Muscle of back (tissue), 3 donors: ENCODE measurements at regions not wholly inside any gene's neighbourhood (a gene's known extent, or its start where the extent isn't known, plus 50 kb on each side); places are given as distances from the start of the nearest gene placed in this dataset.
"Not testable (repeated sequence)": the region's sequence is repeated elsewhere in the genome, so short reads cannot be mapped to it uniquely, and the experiment has no call there.

Experiments
- DNase-seq, 3 donors: peaks; one replicate each; pipeline versions ENCODE4 v3.0.0 to v3.0.0-alpha.2; 2013

DNA sequence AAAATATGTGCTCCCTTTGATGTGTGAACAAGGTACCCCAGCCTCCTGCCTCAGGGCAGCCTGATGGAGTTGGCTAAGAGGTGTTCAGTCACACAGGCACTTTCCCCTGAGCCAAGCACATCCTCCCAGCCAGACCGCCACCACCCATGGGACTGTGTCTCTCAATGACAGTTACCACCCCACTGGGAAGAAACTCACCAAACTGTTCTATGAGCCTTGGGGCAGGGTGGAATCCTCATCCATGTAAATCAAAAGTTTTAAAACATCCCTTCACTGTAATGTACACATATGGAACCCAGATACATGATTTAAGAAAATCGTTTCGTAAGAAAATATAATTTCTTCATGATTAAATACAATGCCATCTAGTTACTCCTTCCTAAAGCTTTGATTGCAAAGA is 138.4 kb upstream of the LSM14A start:
- DNase-seq: no peak

DNA sequence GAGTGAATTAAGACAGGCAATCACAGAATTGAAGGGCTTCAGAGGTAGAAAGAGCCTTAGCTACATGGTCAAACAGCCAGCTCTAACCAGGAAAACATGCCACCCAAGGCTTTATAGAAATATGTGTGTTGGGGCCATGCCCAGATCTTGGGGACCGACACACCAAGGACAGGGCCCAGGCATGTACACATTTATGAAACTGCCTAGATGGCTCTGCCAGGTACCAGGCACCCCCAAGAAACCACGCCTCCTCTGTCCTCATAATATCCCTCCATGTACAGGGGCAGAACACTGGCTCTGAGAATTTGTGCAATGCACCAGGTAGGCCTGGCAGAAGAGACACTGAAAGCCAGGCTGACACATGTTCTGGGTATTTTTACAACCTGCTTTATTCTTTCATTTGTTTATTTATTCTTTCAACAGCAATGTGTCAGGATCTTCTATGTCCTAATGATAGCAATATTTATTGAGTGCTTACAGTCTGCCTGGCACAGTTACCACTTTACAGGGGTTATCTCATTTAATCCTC is 137.9 kb upstream of the LSM14A start:
- DNase-seq: no peak

GRCh38 chr19:34041925-34042521 is 130.3 kb upstream of the LSM14A start:
- DNase-seq: peak; percentile 16 to 42 (median 27)

- DNase-seq: no peak
Observed at GRCh38 chr19:34044021-34044420, 128.3 kb upstream of the LSM14A start.

DNA sequence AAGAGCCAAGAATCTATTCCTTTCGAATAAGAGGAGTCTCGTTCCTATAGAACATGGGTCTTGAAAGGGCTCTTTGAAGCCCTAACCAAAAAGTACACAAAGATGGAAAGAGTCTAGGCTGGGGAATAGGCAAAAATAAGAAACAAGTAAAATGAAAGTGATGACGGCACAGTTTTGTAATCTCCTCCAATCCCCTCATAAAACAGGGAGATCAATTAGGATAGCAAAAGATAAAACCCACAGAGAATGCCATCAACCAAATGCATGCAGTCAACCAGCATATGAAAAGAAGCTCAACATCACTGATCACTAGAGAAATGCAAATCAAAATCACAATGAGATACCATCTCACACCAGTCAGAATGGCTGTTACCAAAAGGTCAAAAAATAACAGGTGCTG is 122.4 kb upstream of the LSM14A start:
- no peak for DNase-seq

DNA sequence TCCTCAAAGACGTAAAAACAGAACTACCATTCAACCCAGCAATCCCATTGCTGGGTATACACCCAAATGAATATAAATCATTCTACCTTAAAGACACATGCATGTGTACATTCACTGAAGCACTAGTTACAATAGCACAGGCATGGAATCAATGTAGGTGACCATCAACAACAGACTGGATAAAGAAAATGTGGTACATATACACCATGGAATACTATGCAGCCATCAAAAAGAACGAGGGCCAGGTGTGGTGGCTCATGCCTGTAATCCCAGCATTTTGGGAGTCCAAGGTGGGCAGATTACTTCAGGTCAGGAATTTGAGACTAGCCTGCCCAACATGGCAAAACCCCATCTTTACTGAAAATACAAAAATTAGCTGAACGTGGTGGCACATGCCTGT is 121.9 kb upstream of the LSM14A start:
- DNase-seq: not testable (repeated sequence)

DNA sequence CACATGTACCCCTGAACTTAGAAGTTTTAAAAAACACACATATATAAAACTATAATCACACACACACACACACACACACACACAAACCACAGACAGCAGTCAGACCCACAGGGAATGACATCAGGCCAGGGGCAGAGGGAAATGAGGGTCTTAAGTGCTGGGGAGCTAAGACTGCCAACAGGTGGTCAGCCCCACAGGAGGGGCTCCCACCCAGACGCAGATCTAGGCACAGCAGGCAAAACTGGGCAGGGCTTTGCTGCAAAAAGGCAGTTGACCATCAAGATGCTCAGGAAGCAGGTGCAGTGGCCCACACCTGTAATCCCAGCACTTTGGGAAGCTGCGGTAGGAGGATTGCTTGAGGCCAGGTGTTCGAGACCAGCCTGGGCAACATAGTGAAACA is 121.0 kb upstream of the LSM14A start:
- DNase-seq: no peak

GRCh38 chr19:34057155-34057554 is 115.1 kb upstream of the LSM14A start:
- no peak for DNase-seq

DNA sequence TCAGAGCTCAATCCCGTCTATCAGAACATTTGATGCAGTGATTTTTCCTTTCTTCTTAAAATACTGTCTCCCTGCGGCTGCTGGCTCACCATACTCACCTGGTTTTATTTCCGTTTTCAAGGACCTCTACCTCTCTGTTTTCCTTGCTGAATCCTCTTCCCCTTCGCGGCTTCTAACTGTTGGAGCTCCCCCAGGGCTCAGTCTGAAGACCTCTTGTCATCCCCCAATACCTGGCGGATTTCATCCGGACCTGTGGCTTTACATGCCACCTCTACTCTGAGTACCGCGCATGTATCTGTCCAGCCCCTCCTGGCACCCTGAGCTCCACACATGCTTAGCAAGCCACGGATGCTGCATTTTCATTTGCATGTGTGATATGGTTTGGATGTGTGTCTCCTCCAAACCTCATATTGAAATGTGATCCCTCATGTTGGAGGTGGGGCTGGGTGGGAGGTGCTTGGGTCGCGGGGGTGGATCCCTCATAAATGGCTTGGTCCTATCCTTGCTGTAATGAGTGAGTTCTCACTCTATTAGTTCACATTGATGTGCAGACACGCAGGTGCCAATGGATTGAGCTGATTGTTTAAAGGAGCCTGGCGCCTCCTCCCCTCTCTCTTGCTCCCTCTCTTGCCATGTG is 106.2 kb upstream of the LSM14A start:
- no peak for DNase-seq

- peak in 1 of 3 donors; percentile 2 for DNase-seq
Observed at GRCh38 chr19:34067861-34068271, 104.4 kb upstream of the LSM14A start.

- DNase-seq: no peak
Observed at GRCh38 chr19:34075661-34076091, 96.6 kb upstream of the LSM14A start.

- DNase-seq: no peak
Observed at GRCh38 chr19:34082289-34083077, 89.8 kb upstream of the LSM14A start.

GRCh38 chr19:34084396-34085145 is 87.7 kb upstream of the LSM14A start:
- no peak for DNase-seq

DNA sequence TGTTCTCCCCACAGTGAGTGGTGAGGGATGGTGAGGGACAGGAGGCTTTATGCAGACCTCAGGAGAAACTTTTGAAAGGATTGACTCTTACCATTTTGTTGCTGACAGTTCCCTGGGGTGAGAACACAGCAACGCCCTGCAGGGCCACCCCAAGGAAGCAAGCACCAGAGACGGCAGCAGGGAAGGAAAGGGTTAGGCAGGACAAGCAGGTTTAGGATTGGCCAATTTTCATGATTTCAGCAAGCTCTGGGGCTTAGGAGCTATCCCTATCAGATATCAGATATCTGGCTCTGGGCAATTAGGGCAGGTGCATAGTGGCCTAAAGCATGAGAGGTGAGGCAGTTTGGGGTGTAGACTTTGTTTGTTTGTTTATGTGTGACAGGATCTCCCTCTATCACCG is 87.0 kb upstream of the LSM14A start:
- DNase-seq: no peak

DNA sequence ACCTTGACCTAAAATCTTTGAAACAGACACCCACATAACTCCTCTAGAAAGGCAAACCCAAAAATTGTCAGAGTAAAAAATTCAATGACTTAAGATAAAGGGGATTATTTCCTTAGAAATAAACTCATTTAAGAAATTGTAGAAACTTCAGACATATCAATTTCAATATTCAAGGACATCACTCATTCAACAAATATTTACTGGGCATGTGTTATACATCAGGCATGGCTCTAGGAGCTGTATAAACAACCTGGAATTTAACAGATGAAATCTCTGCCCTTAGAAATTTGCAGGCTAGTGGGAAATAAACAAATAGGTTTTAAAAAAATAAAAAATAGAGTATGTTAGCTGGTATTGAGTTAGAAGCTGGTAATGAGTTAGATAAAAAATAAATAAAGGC is 84.0 kb upstream of the LSM14A start:
- no peak for DNase-seq

DNA sequence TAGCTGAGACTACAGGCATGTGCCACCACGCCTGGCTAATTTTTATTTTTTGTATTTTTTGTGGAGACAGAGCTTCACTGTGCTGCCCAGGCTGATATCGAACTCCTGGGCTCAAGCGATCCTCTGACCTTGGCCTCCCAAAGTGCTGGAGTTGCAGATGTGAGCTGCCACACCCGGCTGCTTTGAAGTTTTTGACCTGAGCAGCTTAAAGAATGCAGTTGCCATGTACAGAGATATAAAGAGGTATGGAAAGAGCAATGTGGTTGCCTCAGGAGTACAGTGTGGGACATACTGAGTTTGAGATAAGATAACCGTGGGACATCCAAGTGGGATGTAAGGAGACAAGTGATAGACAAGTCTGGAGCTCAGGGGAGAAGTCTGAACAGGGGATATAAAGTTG is 82.7 kb upstream of the LSM14A start:
- DNase-seq: no peak

DNA sequence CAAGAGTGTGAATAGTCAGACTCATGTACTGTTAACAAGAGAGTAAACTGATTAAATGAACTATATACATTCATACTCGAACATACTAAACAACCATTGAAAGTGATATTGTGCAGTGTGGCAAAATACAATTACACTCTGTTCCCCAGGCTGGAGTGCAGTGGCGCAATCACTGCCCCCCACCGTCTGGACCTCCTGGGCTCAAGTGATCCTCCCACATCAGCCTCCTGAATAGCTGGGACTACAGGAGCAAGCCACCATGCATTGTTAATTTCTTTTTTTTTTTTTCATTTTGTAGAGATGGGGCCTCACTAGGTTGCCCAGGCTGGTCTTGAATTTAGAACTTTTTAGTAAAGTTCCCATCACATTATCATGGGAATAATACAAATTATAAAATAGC is 77.3 kb upstream of the LSM14A start:
- DNase-seq: no peak

GRCh38 chr19:34095411-34095810 is 76.9 kb upstream of the LSM14A start:
- DNase-seq: not testable (repeated sequence)

DNA sequence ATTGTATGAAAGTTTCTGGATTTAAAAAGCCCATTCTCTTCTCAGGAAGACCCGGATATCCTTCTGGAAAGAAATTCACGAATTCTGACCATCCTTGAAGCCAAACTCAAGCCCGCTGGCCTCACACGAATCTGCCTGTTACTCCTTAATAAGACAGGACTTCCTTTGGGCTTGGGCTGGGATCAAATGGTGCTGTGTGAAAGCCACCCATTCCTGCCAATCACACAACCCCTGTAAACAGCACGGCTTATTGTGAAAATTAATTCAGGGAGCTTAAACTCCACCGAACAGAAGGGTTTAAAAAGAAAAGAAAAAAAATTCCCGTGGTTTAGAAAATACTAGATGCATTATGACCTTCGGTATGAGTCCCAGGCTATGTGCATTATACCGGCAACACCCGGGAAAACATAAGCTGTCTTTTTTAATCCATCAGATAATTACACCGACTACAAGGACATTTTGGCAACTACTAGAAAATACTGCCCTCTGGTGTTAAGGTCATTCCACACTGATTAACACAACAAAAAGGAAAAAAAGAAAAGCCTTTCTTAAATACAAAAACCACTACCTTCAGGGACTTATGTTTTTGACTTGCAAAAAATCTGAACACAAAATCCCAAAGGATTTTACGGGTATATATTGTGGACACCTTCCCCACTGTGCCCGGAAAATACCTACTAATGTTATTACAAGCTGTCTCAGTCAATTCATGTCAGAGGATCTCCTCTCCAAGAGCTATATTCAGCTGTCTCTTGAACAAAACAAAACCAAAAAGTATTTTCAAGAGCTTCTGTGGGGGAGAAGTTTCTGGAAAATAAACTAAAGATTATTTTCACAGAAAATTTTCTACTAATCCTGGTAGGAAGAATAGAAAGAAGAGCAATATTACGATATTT is 76.0 kb upstream of the LSM14A start:
- peak; percentile 8 to 34 (median 14) for DNase-seq

GRCh38 chr19:34104096-34104495 is 68.2 kb upstream of the LSM14A start:
- DNase-seq: no peak

DNA sequence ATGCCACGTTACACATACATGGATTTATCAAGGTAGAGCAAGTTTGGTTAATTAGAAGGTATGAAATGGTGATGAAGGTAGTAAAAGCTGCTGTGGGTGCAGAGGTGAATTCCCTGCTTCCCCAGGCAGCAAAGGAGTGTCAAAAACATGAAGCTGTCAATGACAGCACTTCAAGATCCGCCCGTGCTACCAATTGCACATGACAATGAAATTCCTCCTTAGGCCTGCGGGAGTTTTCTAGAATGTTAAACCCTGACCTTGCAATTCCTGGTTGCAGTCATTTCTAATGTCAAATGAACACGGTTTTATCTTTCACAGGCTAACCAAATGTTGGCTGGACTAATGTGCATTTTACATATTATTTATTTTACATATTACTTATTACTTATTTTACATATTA is 67.7 kb upstream of the LSM14A start:
- DNase-seq: no peak
